ENCODE measurements at regions not wholly inside any gene's neighbourhood (a gene's known extent, or its start where the extent isn't known, plus 50 kb on each side); places are given as distances from the start of the nearest gene placed in this dataset.

DNA sequence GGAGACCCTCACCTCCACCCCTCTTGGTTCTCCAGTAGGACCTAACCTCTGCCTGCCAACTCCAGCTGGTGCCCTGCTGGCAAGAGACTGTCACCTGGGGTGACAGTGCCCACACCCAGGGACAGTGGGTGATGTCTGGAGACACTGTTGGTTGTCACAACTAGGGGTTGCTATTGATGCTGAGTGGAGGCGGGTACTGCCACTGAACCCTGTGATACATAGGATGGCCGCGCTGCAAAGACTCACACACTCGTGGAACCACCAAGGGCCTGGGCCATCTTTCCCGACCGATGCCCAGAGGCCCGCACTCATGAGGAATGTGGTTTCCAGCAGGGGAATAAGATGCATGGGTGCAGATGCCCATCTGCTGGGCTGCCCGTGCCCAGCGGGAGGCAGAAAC is 143.2 kb downstream of the SHANK2 start:
- TF ChIP-seq POLR2AphosphoS5 (IDR thresholded peaks at IDR 0.05; ENCODE audit: insufficient read depth, low read depth, low read length) (no peak), CTCF (IDR thresholded peaks at IDR 0.05; ENCODE audit: extremely low read depth in 1 of 2, insufficient read depth in 1 of 2, low read depth in 1 of 2, low read length in 2 of 2) (no peak), POLR2A (IDR thresholded peaks at IDR 0.05; ENCODE audit: low read depth, low read length) (no peak), MAX (IDR thresholded peaks at IDR 0.05; ENCODE audit: insufficient read depth, insufficient read length) (no peak), EZH2 (IDR thresholded peaks at IDR 0.05; ENCODE audit: borderline replicate concordance, low read depth, low read length, severe bottlenecking) (no peak)

Measured in endothelial cell of umbilical vein (primary cell).